T follicular helper cell (primary cell): ENCODE measurements at regions not wholly inside any gene's neighbourhood (a gene's known extent, or its start where the extent isn't known, plus 50 kb on each side); places are given as distances from the start of the nearest gene placed in this dataset.

Source experiments
- DNase-seq: peaks from one replicate; pipeline ENCODE4 v3.0.0-alpha.2; 2020; ENCODE audit warnings: low read depth

- DNase-seq = no peak
These were observed 279.8 kb upstream of the SALL1 start for GRCh38 chr16:51430716-51431369.

GRCh38 chr16:51429041-51429440 is 278.0 kb upstream of the SALL1 start:
- no peak for DNase-seq

GRCh38 chr16:51427085-51427484 is 276.0 kb upstream of the SALL1 start:
- no peak for DNase-seq

- DNase-seq = no peak
These were observed 275.2 kb upstream of the SALL1 start for GRCh38 chr16:51426276-51426675.

- no peak for DNase-seq
These were observed 269.2 kb upstream of the SALL1 start for GRCh38 chr16:51420247-51420646.

- no peak for DNase-seq
These were observed 268.7 kb upstream of the SALL1 start for GRCh38 chr16:51419768-51420167.

GRCh38 chr16:51418258-51418657 is 267.2 kb upstream of the SALL1 start:
- no peak for DNase-seq

- DNase-seq = no peak
These were observed 265.9 kb upstream of the SALL1 start for GRCh38 chr16:51416926-51417325.

GRCh38 chr16:51410125-51410524 is 259.1 kb upstream of the SALL1 start:
- DNase-seq = no peak

- no peak for DNase-seq
These were observed 258.1 kb upstream of the SALL1 start for GRCh38 chr16:51409001-51409675.

- DNase-seq = no peak
These were observed 257.3 kb upstream of the SALL1 start for GRCh38 chr16:51408357-51408756.

- no peak for DNase-seq
These were observed 256.9 kb upstream of the SALL1 start for GRCh38 chr16:51407921-51408320.

- no peak for DNase-seq
These were observed 256.1 kb upstream of the SALL1 start for GRCh38 chr16:51407199-51407598.

- DNase-seq = no peak
These were observed 254.3 kb upstream of the SALL1 start for GRCh38 chr16:51405361-51405760.

GRCh38 chr16:51404386-51404785 is 253.3 kb upstream of the SALL1 start:
- no peak for DNase-seq

GRCh38 chr16:51402785-51403184 is 251.7 kb upstream of the SALL1 start:
- no peak for DNase-seq

GRCh38 chr16:51402298-51402697 is 251.2 kb upstream of the SALL1 start:
- no peak for DNase-seq

GRCh38 chr16:51401673-51402072 is 250.6 kb upstream of the SALL1 start:
- no peak for DNase-seq

GRCh38 chr16:51399908-51400670 is 249.0 kb upstream of the SALL1 start:
- no peak for DNase-seq

GRCh38 chr16:51394421-51394820 is 243.4 kb upstream of the SALL1 start:
- DNase-seq = no peak

GRCh38 chr16:51393381-51394005 is 242.4 kb upstream of the SALL1 start:
- no peak for DNase-seq

GRCh38 chr16:51392521-51393187 is 241.6 kb upstream of the SALL1 start:
- no peak for DNase-seq
